ENCODE measurements at regions not wholly inside any gene's neighbourhood (a gene's known extent, or its start where the extent isn't known, plus 50 kb on each side); places are given as distances from the start of the nearest gene placed in this dataset.

GRCh38 chr5:74231697-74232096 lies 408.8 kb downstream of the ENC1 start:
- Histone ChIP-seq H3K36me3 (ENCODE audit: insufficient read depth, low read length) (no peaks in the 10 kb centered on the region), H3K27ac (ENCODE audit: low read length) (no peak overlapping the region), H3K4me2 (ENCODE audit: insufficient read depth, low read length) (no peak overlapping the region), H3K27me3 (ENCODE audit: insufficient read depth, low read length, poor library complexity) (no peaks in the 10 kb centered on the region), H2AFZ (ENCODE audit: low read depth, low read length) (no peak overlapping the region), H3K9ac (ENCODE audit: low read depth, low read length) (no peak overlapping the region), H4K20me1 (ENCODE audit: insufficient read depth, low read length) (no peaks in the 10 kb centered on the region), H3K9me3 (ENCODE audit: insufficient read depth, low read length, severe bottlenecking) (no peaks in the 10 kb centered on the region), H3K4me1 (ENCODE audit: insufficient read depth, low read length) (no peaks in the 10 kb centered on the region), H3K4me3 (ENCODE audit: low read depth in 1 of 2, low read length in 2 of 2) (no peak overlapping the region), H3K79me2 (ENCODE audit: insufficient read depth, low read length) (no peaks in the 10 kb centered on the region)
- DNase-seq (no peak), ATAC-seq (ENCODE audit: insufficient read depth, low read depth) (no peak)
- TF ChIP-seq CTCF (IDR thresholded peaks at IDR 0.05; ENCODE audit: borderline replicate concordance, extremely low read depth, low read length, poor library complexity, severe bottlenecking) (no peak), EZH2 (IDR thresholded peaks at IDR 0.05; ENCODE audit: borderline replicate concordance, low read depth, low read length, severe bottlenecking) (no peak)

- H4K20me1 ChIP-seq (ENCODE audit: insufficient read depth, low read length) = no peaks in the 10 kb centered on the region
- H3K27ac ChIP-seq (ENCODE audit: low read length) = no peak overlapping the region
- H3K9me3 ChIP-seq (ENCODE audit: insufficient read depth, low read length, severe bottlenecking) = no peaks in the 10 kb centered on the region
- no peaks in the 10 kb centered on the region for H3K79me2 ChIP-seq (ENCODE audit: insufficient read depth, low read length)
- DNase-seq = no peak
- H3K4me3 ChIP-seq (ENCODE audit: low read depth in 1 of 2, low read length in 2 of 2) = no peak overlapping the region
- H3K4me2 ChIP-seq (ENCODE audit: insufficient read depth, low read length) = no peak overlapping the region
- no peaks in the 10 kb centered on the region for H3K27me3 ChIP-seq (ENCODE audit: insufficient read depth, low read length, poor library complexity)
- H3K4me1 ChIP-seq (ENCODE audit: insufficient read depth, low read length) = no peaks in the 10 kb centered on the region
- no peak overlapping the region for H2AFZ ChIP-seq (ENCODE audit: low read depth, low read length)
- H3K36me3 ChIP-seq (ENCODE audit: insufficient read depth, low read length) = no peaks in the 10 kb centered on the region
- no peak for ATAC-seq (ENCODE audit: insufficient read depth, low read depth)
- TF ChIP-seq EZH2 (IDR thresholded peaks at IDR 0.05; ENCODE audit: borderline replicate concordance, low read depth, low read length, severe bottlenecking) (no peak), CTCF (IDR thresholded peaks at IDR 0.05; ENCODE audit: borderline replicate concordance, extremely low read depth, low read length, poor library complexity, severe bottlenecking) (no peak)
- H3K9ac ChIP-seq (ENCODE audit: low read depth, low read length) = no peak overlapping the region
Measured at GRCh38 chr5:74226716-74227485, 413.6 kb downstream of the ENC1 start.

DNA sequence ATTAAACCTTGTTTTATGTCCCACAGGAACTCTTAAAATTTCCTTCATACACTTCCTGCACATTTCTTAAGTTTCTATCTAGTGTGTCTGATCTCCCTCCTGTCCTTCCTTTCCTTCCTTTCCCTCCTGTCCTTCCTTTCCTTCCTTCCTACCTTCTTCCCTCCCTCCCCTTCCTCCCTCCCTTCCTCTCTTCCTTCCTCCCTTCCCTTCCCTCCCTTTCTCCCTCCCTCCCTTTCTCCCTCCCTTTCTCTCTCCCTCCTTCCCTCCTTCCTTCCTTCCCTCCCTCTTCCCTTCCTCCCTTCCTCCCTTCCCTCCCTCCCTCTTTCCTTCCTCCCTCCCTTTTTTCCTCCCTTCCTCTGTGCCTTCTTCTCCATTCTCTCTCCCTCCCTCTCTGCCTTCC lies 414.9 kb downstream of the ENC1 start:
- no peak overlapping the region for H3K4me3 ChIP-seq (ENCODE audit: low read depth in 1 of 2, low read length in 2 of 2)
- H3K4me2 ChIP-seq (ENCODE audit: insufficient read depth, low read length) = no peak overlapping the region
- ATAC-seq (ENCODE audit: insufficient read depth, low read depth) = no peak
- H3K4me1 ChIP-seq (ENCODE audit: insufficient read depth, low read length) = no peaks in the 10 kb centered on the region
- H2AFZ ChIP-seq (ENCODE audit: low read depth, low read length) = no peak overlapping the region
- H4K20me1 ChIP-seq (ENCODE audit: insufficient read depth, low read length) = no peaks in the 10 kb centered on the region
- no peaks in the 10 kb centered on the region for H3K36me3 ChIP-seq (ENCODE audit: insufficient read depth, low read length)
- TF ChIP-seq EZH2 (IDR thresholded peaks at IDR 0.05; ENCODE audit: borderline replicate concordance, low read depth, low read length, severe bottlenecking) (no peak), CTCF (IDR thresholded peaks at IDR 0.05; ENCODE audit: borderline replicate concordance, extremely low read depth, low read length, poor library complexity, severe bottlenecking) (no peak)
- H3K27ac ChIP-seq (ENCODE audit: low read length) = no peak overlapping the region
- H3K27me3 ChIP-seq (ENCODE audit: insufficient read depth, low read length, poor library complexity) = no peaks in the 10 kb centered on the region
- no peaks in the 10 kb centered on the region for H3K79me2 ChIP-seq (ENCODE audit: insufficient read depth, low read length)
- H3K9me3 ChIP-seq (ENCODE audit: insufficient read depth, low read length, severe bottlenecking) = no peaks in the 10 kb centered on the region
- DNase-seq = no peak
- H3K9ac ChIP-seq (ENCODE audit: low read depth, low read length) = no peak overlapping the region
